ENCODE measurements at regions not wholly inside any gene's neighbourhood (a gene's known extent, or its start where the extent isn't known, plus 50 kb on each side); places are given as distances from the start of the nearest gene placed in this dataset.
A peak's percentile ranks its signal among the peaks of the same experiment; 100 is the strongest.

- DNase-seq = no peak
- Histone ChIP-seq H3K36me3 (no peaks in the 10 kb centered on the region), H3K4me3 (no peak overlapping the region), H3K27ac (no peak overlapping the region), H3K27me3 (peaks cover 0 to 47% (median 17%) of the 10 kb centered on the region in 3 donors), H3K9me3 (peaks cover 5 to 14% (median 9%) of the 10 kb centered on the region in 4 donors), H3K4me1 (peaks cover 0 to 7% (median 0%) of the 10 kb centered on the region in 4 donors)
- intact Hi-C loops (cut with DNase I; ENCODE audit: low total_unique reads) = no loop called here
- 46 to 57% (median 55%) methylated on average over 8 of the region's 8 CpGs for WGBS, 5 donors
- TF ChIP-seq EP300 (IDR thresholded peaks at IDR 0.05) = no peak
- no peak for TF ChIP-seq POLR2AphosphoS5 (IDR thresholded peaks at IDR 0.05)
- TF ChIP-seq POLR2A (IDR thresholded peaks at IDR 0.05) = no peak
- no peak for TF ChIP-seq CTCF (IDR thresholded peaks at IDR 0.05)
Observed at GRCh38 chr3:43921056-43921648, 230.4 kb downstream of the ABHD5 start.

- no peaks in the 10 kb centered on the region for H3K36me3 ChIP-seq
- H3K27ac ChIP-seq = no peak overlapping the region
- no peak for DNase-seq
- TF ChIP-seq POLR2A (IDR thresholded peaks at IDR 0.05) (no peak), EP300 (IDR thresholded peaks at IDR 0.05) (no peak), CTCF (IDR thresholded peaks at IDR 0.05) (no peak), POLR2AphosphoS5 (IDR thresholded peaks at IDR 0.05) (no peak)
- H3K27me3 ChIP-seq = peaks cover 0 to 47% (median 17%) of the 10 kb centered on the region in 3 donors
- no peak overlapping the region for H3K4me3 ChIP-seq
- peaks cover 0 to 7% (median 0%) of the 10 kb centered on the region in 4 donors for H3K4me1 ChIP-seq
- H3K9me3 ChIP-seq = peaks cover 0 to 6% (median 2%) of the 10 kb centered on the region in 4 donors
- intact Hi-C loops (cut with DNase I; ENCODE audit: low total_unique reads) = no loop called here
- 68 to 73% (median 72%) methylated on average over 3 of the region's 3 CpGs for WGBS, 5 donors
Observed at GRCh38 chr3:43922374-43922773, 231.6 kb downstream of the ABHD5 start.

GRCh38 chr3:43923104-43923882 lies 232.6 kb downstream of the ABHD5 start:
- Histone ChIP-seq H3K27ac (no peak overlapping the region), H3K9me3 (no peaks in the 10 kb centered on the region), H3K36me3 (no peaks in the 10 kb centered on the region), H3K4me3 (no peak overlapping the region), H3K27me3 (peaks cover 0 to 52% (median 17%) of the 10 kb centered on the region in 3 donors), H3K4me1 (peaks cover 0 to 7% (median 0%) of the 10 kb centered on the region in 4 donors)
- intact Hi-C loops (cut with DNase I; ENCODE audit: low total_unique reads) = no loop called here
- peak in 1 of 2 donors; percentile 8 for DNase-seq
- TF ChIP-seq POLR2A (IDR thresholded peaks at IDR 0.05) (no peak), CTCF (IDR thresholded peaks at IDR 0.05) (no peak), EP300 (IDR thresholded peaks at IDR 0.05) (no peak), POLR2AphosphoS5 (IDR thresholded peaks at IDR 0.05) (no peak)
- 34 to 43% (median 35%) methylated on average over 13 of the region's 13 CpGs for WGBS, 5 donors

GRCh38 chr3:43926055-43926454 lies 235.3 kb downstream of the ABHD5 start:
- WGBS, 5 donors = 36 to 58% (median 54%) methylated on average over 4 to 5 of the region's 5 CpGs
- intact Hi-C loops (cut with DNase I; ENCODE audit: low total_unique reads) = no loop called here
- peaks cover 0 to 7% (median 0%) of the 10 kb centered on the region in 4 donors for H3K4me1 ChIP-seq
- H3K27ac ChIP-seq = no peak overlapping the region
- no peak overlapping the region for H3K4me3 ChIP-seq
- H3K27me3 ChIP-seq = peaks cover 0 to 44% (median 17%) of the 10 kb centered on the region in 3 donors
- no peak for TF ChIP-seq POLR2AphosphoS5 (IDR thresholded peaks at IDR 0.05)
- no peak for TF ChIP-seq CTCF (IDR thresholded peaks at IDR 0.05)
- no peak for DNase-seq
- no peaks in the 10 kb centered on the region for H3K36me3 ChIP-seq
- H3K9me3 ChIP-seq = no peaks in the 10 kb centered on the region

Measured in stomach (tissue), 8 donors.